SK-N-SH treated with all-trans-retinoic acid at 6 μM for 48 hours (cell line): ENCODE measurements at regions not wholly inside any gene's neighbourhood (a gene's known extent, or its start where the extent isn't known, plus 50 kb on each side); places are given as distances from the start of the nearest gene placed in this dataset.

Experiments
- ATAC-seq: fragments of 200-7000 bp; cut with Tn5 transposase; 3 replicates; pipeline ENCODE4 v1.9.1; 2020; ENCODE audit warnings: mild to moderate bottlenecking, moderate library complexity
- ARNTL ChIP-seq: fragments of 450-650 bp; formaldehyde crosslinking; IDR thresholded peaks from 2 replicates; pipeline ENCODE4 v1.5.0; 2020; ENCODE audit warnings: low read depth, mild to moderate bottlenecking, moderate library complexity, borderline replicate concordance
- BACH2 ChIP-seq: fragments of 250-450 bp; sonication (Bioruptor Pico); IDR thresholded peaks from 2 replicates; pipeline ENCODE4 v1.9.0; 2021; ENCODE audit warnings: mild to moderate bottlenecking, borderline replicate concordance
- CSDC2 ChIP-seq: fragments of 250-450 bp; sonication (Bioruptor Pico); IDR thresholded peaks from 2 replicates; pipeline ENCODE4 v1.5.0; 2020; ENCODE audit warnings: mild to moderate bottlenecking, moderate library complexity
- GLIS3 ChIP-seq: fragments of 250-450 bp; sonication (Bioruptor Pico); IDR thresholded peaks from 2 replicates; pipeline ENCODE4 v1.5.0; 2020; ENCODE audit warnings: mild to moderate bottlenecking, moderate library complexity
- ISL1 ChIP-seq: fragments of 250-450 bp; sonication (Bioruptor Pico); IDR thresholded peaks from 2 replicates; pipeline ENCODE4 v2.1.2; 2022; ENCODE audit warnings: mild to moderate bottlenecking, moderate library complexity
- OSR1 ChIP-seq: fragments of 250-450 bp; sonication (Bioruptor Pico); IDR thresholded peaks from 2 replicates; pipeline ENCODE4 v1.8.0; 2022; ENCODE audit warnings: moderate library complexity, mild to moderate bottlenecking, inconsistent platforms
- PPARA ChIP-seq: fragments of 250-450 bp; sonication (Bioruptor Pico); IDR thresholded peaks from 2 replicates; pipeline ENCODE4 v1.5.0; 2020; ENCODE audit warnings: mild to moderate bottlenecking, borderline replicate concordance
- RARB ChIP-seq: fragments of 250-450 bp; sonication (Bioruptor Pico); IDR thresholded peaks from 2 replicates; pipeline ENCODE4 v1.8.0; 2021; ENCODE audit warnings: mild to moderate bottlenecking, moderate library complexity
- TCF4 ChIP-seq: fragments of 250-450 bp; sonication (Bioruptor Pico); IDR thresholded peaks from 2 replicates; pipeline ENCODE4 v1.8.0; 2021; ENCODE audit warnings: mild to moderate bottlenecking, moderate library complexity, borderline replicate concordance
- ZC3H10 ChIP-seq: fragments of 250-450 bp; sonication (Bioruptor Pico); IDR thresholded peaks from 2 replicates; pipeline ENCODE4 v1.5.1; 2021; ENCODE audit warnings: mild to moderate bottlenecking, moderate library complexity
- ZFP30 ChIP-seq: fragments of 450-650 bp; formaldehyde crosslinking; IDR thresholded peaks from 2 replicates; pipeline ENCODE4 v1.5.0; 2022; ENCODE audit warnings: mild to moderate bottlenecking, moderate library complexity
- ZNF565 ChIP-seq: fragments of 450-650 bp; formaldehyde crosslinking; conservative IDR thresholded peaks from 2 replicates; pipeline ENCODE4 v1.5.0; 2020; ENCODE audit warnings: low read depth, mild to moderate bottlenecking, moderate library complexity
- ZNF8 ChIP-seq: fragments of 450-650 bp; formaldehyde crosslinking; IDR thresholded peaks from 2 replicates; pipeline ENCODE4 v1.5.0; 2020; ENCODE audit warnings: mild to moderate bottlenecking, moderate library complexity
- TF ChIP-seq, protein P1 (sequence below): fragments of 250-450 bp; sonication (Bioruptor Pico); IDR thresholded peaks from 2 replicates; pipeline ENCODE4 v1.8.0; 2021; ENCODE audit warnings: low read depth, mild to moderate bottlenecking, moderate library complexity, borderline replicate concordance
- TF ChIP-seq, protein P2 (sequence below): fragments of 250-450 bp; sonication (Bioruptor Pico); IDR thresholded peaks from 2 replicates; pipeline ENCODE4 v1.5.1; 2021; ENCODE audit warnings: mild to moderate bottlenecking, moderate library complexity
- TF ChIP-seq, protein P3 (sequence below): fragments of 250-450 bp; sonication (Bioruptor Pico); IDR thresholded peaks from 2 replicates; pipeline ENCODE4 v1.5.1; 2020; ENCODE audit warnings: low read depth, mild to moderate bottlenecking, moderate library complexity
- TF ChIP-seq, protein P4 (sequence below): fragments of 250-450 bp; sonication (Bioruptor Pico); IDR thresholded peaks from 2 replicates; pipeline ENCODE4 v1.8.0; 2020; ENCODE audit warnings: mild to moderate bottlenecking, moderate library complexity, borderline replicate concordance

DNA sequence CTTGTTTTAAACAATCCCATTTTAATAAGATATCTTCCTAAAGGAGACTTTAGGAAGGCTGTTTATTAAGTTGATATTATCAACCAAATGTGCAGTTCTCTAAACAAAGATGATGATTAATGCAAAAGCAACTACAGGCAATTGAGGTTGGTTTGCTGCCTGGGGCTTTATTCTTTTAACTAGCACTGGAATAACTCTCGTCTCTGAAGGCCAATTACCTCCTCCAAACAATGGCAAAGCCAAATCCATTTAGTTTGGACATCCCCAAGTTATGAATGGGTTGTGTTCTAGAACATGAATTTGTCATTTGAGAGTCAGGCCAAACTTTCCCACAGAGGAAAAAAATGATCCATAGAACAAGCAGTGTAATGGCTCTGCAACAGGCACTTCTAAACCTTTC is 114.1 kb downstream of the SLC16A9 start:
- peak; percentile 40 for TF ChIP-seq ISL1 (CRISPR knock-in tag)
- TF ChIP-seq ZFP30 (CRISPR knock-in tag) = no peak
- TF ChIP-seq, all 23 proteins: peak for 1
- no peak; the same call in 2 of the 3 replicates for ATAC-seq

DNA sequence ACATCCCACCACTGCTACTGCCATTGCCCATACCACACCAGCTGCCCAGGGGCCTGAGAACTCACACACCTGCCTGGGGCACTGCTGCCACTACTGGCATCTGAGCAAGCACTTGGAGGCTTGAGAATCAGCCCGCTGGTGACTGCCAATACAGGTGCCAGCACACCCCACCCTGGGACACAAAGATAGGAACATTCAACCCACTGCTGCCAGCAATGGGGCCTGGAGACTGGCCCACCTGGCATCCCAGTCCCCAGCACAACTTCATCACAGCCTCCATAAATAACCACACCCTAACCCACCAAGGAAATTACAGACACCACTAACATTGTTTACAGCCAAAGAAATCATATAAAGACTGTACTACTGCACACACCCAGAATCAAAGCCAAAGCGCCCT is 115.9 kb downstream of the SLC16A9 start:
- ATAC-seq = no peak
- TF ChIP-seq GLIS3 = no peak
- TF ChIP-seq, protein P1, sequence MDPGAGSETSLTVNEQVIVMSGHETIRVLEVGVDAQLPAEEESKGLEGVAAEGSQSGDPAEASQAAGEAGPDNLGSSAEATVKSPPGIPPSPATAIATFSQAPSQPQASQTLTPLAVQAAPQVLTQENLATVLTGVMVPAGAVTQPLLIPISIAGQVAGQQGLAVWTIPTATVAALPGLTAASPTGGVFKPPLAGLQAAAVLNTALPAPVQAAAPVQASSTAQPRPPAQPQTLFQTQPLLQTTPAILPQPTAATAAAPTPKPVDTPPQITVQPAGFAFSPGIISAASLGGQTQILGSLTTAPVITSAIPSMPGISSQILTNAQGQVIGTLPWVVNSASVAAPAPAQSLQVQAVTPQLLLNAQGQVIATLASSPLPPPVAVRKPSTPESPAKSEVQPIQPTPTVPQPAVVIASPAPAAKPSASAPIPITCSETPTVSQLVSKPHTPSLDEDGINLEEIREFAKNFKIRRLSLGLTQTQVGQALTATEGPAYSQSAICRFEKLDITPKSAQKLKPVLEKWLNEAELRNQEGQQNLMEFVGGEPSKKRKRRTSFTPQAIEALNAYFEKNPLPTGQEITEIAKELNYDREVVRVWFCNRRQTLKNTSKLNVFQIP = no peak
- TF ChIP-seq OSR1 (CRISPR knock-in tag) = no peak
- TF ChIP-seq, protein P2, sequence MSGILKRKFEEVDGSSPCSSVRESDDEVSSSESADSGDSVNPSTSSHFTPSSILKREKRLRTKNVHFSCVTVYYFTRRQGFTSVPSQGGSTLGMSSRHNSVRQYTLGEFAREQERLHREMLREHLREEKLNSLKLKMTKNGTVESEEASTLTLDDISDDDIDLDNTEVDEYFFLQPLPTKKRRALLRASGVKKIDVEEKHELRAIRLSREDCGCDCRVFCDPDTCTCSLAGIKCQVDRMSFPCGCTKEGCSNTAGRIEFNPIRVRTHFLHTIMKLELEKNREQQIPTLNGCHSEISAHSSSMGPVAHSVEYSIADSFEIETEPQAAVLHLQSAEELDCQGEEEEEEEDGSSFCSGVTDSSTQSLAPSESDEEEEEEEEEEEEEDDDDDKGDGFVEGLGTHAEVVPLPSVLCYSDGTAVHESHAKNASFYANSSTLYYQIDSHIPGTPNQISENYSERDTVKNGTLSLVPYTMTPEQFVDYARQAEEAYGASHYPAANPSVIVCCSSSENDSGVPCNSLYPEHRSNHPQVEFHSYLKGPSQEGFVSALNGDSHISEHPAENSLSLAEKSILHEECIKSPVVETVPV (CRISPR knock-in tag) = no peak
- TF ChIP-seq TCF4 (CRISPR knock-in tag) = no peak
- TF ChIP-seq ARNTL (CRISPR knock-in tag) = no peak
- TF ChIP-seq, protein P3, sequence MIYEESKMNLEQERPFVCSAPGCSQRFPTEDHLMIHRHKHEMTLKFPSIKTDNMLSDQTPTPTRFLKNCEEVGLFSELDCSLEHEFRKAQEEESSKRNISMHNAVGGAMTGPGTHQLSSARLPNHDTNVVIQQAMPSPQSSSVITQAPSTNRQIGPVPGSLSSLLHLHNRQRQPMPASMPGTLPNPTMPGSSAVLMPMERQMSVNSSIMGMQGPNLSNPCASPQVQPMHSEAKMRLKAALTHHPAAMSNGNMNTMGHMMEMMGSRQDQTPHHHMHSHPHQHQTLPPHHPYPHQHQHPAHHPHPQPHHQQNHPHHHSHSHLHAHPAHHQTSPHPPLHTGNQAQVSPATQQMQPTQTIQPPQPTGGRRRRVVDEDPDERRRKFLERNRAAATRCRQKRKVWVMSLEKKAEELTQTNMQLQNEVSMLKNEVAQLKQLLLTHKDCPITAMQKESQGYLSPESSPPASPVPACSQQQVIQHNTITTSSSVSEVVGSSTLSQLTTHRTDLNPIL (CRISPR knock-in tag) = no peak
- TF ChIP-seq CSDC2 (CRISPR knock-in tag) = no peak
- TF ChIP-seq, protein P4, sequence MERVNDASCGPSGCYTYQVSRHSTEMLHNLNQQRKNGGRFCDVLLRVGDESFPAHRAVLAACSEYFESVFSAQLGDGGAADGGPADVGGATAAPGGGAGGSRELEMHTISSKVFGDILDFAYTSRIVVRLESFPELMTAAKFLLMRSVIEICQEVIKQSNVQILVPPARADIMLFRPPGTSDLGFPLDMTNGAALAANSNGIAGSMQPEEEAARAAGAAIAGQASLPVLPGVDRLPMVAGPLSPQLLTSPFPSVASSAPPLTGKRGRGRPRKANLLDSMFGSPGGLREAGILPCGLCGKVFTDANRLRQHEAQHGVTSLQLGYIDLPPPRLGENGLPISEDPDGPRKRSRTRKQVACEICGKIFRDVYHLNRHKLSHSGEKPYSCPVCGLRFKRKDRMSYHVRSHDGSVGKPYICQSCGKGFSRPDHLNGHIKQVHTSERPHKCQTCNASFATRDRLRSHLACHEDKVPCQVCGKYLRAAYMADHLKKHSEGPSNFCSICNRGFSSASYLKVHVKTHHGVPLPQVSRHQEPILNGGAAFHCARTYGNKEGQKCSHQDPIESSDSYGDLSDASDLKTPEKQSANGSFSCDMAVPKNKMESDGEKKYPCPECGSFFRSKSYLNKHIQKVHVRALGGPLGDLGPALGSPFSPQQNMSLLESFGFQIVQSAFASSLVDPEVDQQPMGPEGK (CRISPR knock-in tag) = no peak
- no peak for TF ChIP-seq ZNF8 (CRISPR knock-in tag)
- TF ChIP-seq ZC3H10 (CRISPR knock-in tag) = no peak

DNA sequence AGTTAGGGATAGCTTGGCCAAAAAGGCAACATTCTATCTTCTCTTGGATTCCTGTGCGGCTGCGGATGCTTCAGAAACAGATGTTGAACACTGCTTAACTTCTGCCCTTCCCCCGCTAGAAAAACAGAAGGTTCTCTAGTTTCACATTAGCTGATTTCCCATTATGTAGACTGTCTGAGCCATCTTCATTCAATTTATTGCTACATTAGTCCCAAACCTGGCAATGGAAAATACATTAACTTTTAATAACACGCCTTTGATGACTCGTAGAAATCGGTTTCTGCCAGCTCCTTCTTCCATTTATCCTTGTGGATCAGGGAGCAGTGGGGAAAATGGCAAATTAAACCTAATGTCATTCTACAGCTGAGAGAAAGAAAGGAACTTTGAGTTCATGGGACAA is 119.9 kb downstream of the SLC16A9 start:
- no peak for ATAC-seq
- TF ChIP-seq RARB (CRISPR knock-in tag) = no peak
- TF ChIP-seq ISL1 (CRISPR knock-in tag) = peak; percentile 34; the same call in 1 of the 2 replicates

DNA sequence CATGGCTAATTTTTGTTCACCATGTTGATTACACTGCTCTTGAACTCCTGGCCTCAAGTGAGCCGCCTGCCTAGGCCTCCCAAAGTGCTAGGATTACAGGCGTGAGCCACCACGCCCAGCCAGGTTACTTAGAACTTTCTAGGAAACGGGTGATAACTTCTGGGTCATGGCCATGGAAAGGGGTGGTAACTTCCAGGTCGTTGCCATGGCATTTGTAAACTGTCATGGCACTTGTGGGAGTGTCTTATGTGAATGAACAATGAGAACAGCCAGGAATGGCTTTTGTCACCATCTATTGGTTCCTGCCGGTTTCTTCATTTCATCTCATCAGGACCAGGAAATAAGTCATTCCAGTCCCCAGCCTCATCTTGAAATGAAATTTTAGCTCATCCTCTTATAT is 120.9 kb downstream of the SLC16A9 start:
- no peak for TF ChIP-seq OSR1 (CRISPR knock-in tag)
- TF ChIP-seq ARNTL (CRISPR knock-in tag) = no peak
- no peak for TF ChIP-seq ISL1 (CRISPR knock-in tag)
- TF ChIP-seq BACH2 (CRISPR knock-in tag) = no peak
- no peak for TF ChIP-seq ZNF565
- TF ChIP-seq, protein P2 (CRISPR knock-in tag) = no peak
- TF ChIP-seq ZNF8 (CRISPR knock-in tag) = no peak
- TF ChIP-seq, protein P1 = no peak
- no peak for ATAC-seq

DNA sequence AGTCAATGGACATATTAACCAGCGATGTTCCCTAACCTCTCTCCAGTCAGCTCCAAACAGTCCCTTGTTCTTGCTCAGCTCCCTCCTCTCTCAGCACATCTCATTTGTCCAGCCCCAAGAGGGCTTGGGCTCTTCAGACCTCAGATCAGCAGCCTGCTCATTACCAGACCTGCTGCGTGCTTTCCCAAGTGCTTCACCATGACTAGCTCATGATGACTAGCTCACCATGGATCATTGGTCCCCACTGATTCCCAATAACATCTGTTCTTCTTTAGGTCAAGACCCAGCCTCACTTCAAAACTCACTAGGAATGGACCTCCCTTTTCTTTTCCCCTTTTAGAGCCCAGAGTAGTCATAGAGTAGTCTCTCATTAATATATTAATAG is 121.9 kb downstream of the SLC16A9 start:
- no peak for ATAC-seq
- TF ChIP-seq PPARA (CRISPR knock-in tag) = no peak
- TF ChIP-seq, all 23 proteins: peak for 0
